ENCODE measurements at regions not wholly inside any gene's neighbourhood (a gene's known extent, or its start where the extent isn't known, plus 50 kb on each side); places are given as distances from the start of the nearest gene placed in this dataset.

GRCh38 chrX:30973784-30974427, 84.9 kb upstream of the TAB3 start:
- DNase-seq (ENCODE audit: low read depth in 1 of 2, low spot score in 1 of 2) = no peak
- in situ Hi-C loops (cut with HindIII; ENCODE audit: low pct_unique_long_range_greater_than_20kb, low sequenced_read_pairs) = no loop called here
- TF ChIP-seq JUND (IDR thresholded peaks at IDR 0.05; ENCODE audit: low read depth) = no peak

GRCh38 chrX:30971774-30972603, 82.9 kb upstream of the TAB3 start:
- no peak for TF ChIP-seq JUND (IDR thresholded peaks at IDR 0.05; ENCODE audit: low read depth)

GRCh38 chrX:30967516-30967915, 78.5 kb upstream of the TAB3 start:
- in situ Hi-C loops (cut with HindIII; ENCODE audit: low pct_unique_long_range_greater_than_20kb, low sequenced_read_pairs) = no loop called here
- TF ChIP-seq JUND (IDR thresholded peaks at IDR 0.05; ENCODE audit: low read depth) = no peak
- DNase-seq (ENCODE audit: low read depth in 1 of 2, low spot score in 1 of 2) = no peak

More at GRCh38 chrX:30971774-30972603, 82.9 kb upstream of the TAB3 start:
- DNase-seq (ENCODE audit: low read depth in 1 of 2, low spot score in 1 of 2) = peak; percentile 20 to 67
- in situ Hi-C loops (cut with HindIII; ENCODE audit: low pct_unique_long_range_greater_than_20kb, low sequenced_read_pairs) = no loop called here

- in situ Hi-C loops (cut with HindIII; ENCODE audit: low pct_unique_long_range_greater_than_20kb, low sequenced_read_pairs) = no loop called here
- no peak for DNase-seq (ENCODE audit: low read depth in 1 of 2, low spot score in 1 of 2)
- TF ChIP-seq JUND (IDR thresholded peaks at IDR 0.05; ENCODE audit: low read depth) = no peak
These were observed 76.7 kb upstream of the TAB3 start for GRCh38 chrX:30965767-30966166.

- in situ Hi-C loops (cut with HindIII; ENCODE audit: low pct_unique_long_range_greater_than_20kb, low sequenced_read_pairs) = no loop called here
- no peak for TF ChIP-seq JUND (IDR thresholded peaks at IDR 0.05; ENCODE audit: low read depth)
These were observed 72.5 kb upstream of the TAB3 start for GRCh38 chrX:30961387-30962174.

GRCh38 chrX:30957753-30958152, 68.7 kb upstream of the TAB3 start:
- TF ChIP-seq JUND (IDR thresholded peaks at IDR 0.05; ENCODE audit: low read depth) = no peak
- in situ Hi-C loops (cut with HindIII; ENCODE audit: low pct_unique_long_range_greater_than_20kb, low sequenced_read_pairs) = no loop called here
- DNase-seq (ENCODE audit: low read depth in 1 of 2, low spot score in 1 of 2) = peak in 1 of 2 experiments; percentile 82

More at GRCh38 chrX:30961387-30962174, 72.5 kb upstream of the TAB3 start:
- no peak for DNase-seq (ENCODE audit: low read depth in 1 of 2, low spot score in 1 of 2)

GRCh38 chrX:30955687-30956086, 66.6 kb upstream of the TAB3 start:
- no peak for DNase-seq (ENCODE audit: low read depth in 1 of 2, low spot score in 1 of 2)
- no peak for TF ChIP-seq JUND (IDR thresholded peaks at IDR 0.05; ENCODE audit: low read depth)
- in situ Hi-C loops (cut with HindIII; ENCODE audit: low pct_unique_long_range_greater_than_20kb, low sequenced_read_pairs) = no loop called here

GRCh38 chrX:30951003-30951402, 61.9 kb upstream of the TAB3 start:
- no peak for TF ChIP-seq JUND (IDR thresholded peaks at IDR 0.05; ENCODE audit: low read depth)
- DNase-seq (ENCODE audit: low read depth in 1 of 2, low spot score in 1 of 2) = no peak
- in situ Hi-C loops (cut with HindIII; ENCODE audit: low pct_unique_long_range_greater_than_20kb, low sequenced_read_pairs) = no loop called here

GRCh38 chrX:30950391-30950790, 61.3 kb upstream of the TAB3 start:
- no peak for DNase-seq (ENCODE audit: low read depth in 1 of 2, low spot score in 1 of 2)
- TF ChIP-seq JUND (IDR thresholded peaks at IDR 0.05; ENCODE audit: low read depth) = no peak
- in situ Hi-C loops (cut with HindIII; ENCODE audit: low pct_unique_long_range_greater_than_20kb, low sequenced_read_pairs) = no loop called here

GRCh38 chrX:30949554-30949953, 60.5 kb upstream of the TAB3 start:
- TF ChIP-seq JUND (IDR thresholded peaks at IDR 0.05; ENCODE audit: low read depth) = no peak
- DNase-seq (ENCODE audit: low read depth in 1 of 2, low spot score in 1 of 2) = no peak
- in situ Hi-C loops (cut with HindIII; ENCODE audit: low pct_unique_long_range_greater_than_20kb, low sequenced_read_pairs) = no loop called here

- no peak for DNase-seq (ENCODE audit: low read depth in 1 of 2, low spot score in 1 of 2)
- in situ Hi-C loops (cut with HindIII; ENCODE audit: low pct_unique_long_range_greater_than_20kb, low sequenced_read_pairs) = no loop called here
- TF ChIP-seq JUND (IDR thresholded peaks at IDR 0.05; ENCODE audit: low read depth) = no peak
These were observed 59.6 kb upstream of the TAB3 start for GRCh38 chrX:30948626-30949025.

GRCh38 chrX:30948051-30948450, 59.0 kb upstream of the TAB3 start:
- in situ Hi-C loops (cut with HindIII; ENCODE audit: low pct_unique_long_range_greater_than_20kb, low sequenced_read_pairs) = no loop called here
- TF ChIP-seq JUND (IDR thresholded peaks at IDR 0.05; ENCODE audit: low read depth) = no peak
- DNase-seq (ENCODE audit: low read depth in 1 of 2, low spot score in 1 of 2) = no peak

- in situ Hi-C loops (cut with HindIII; ENCODE audit: low pct_unique_long_range_greater_than_20kb, low sequenced_read_pairs) = no loop called here
- no peak for TF ChIP-seq JUND (IDR thresholded peaks at IDR 0.05; ENCODE audit: low read depth)
- no peak for DNase-seq (ENCODE audit: low read depth in 1 of 2, low spot score in 1 of 2)
These were observed 54.9 kb upstream of the TAB3 start for GRCh38 chrX:30943984-30944383.

All from T47D (cell line).